ENCODE measurements at regions not wholly inside any gene's neighbourhood (a gene's known extent, or its start where the extent isn't known, plus 50 kb on each side); places are given as distances from the start of the nearest gene placed in this dataset.

GRCh38 chr7:29619111-29619510 lies 55.5 kb downstream of the PRR15 start:
- DNase-seq (ENCODE audit: low read depth) = no peak
- TF ChIP-seq CTCF (IDR thresholded peaks at IDR 0.05; ENCODE audit: control insufficient read depth, extremely low read depth, insufficient read depth) = no peak
- no peak overlapping the region for H3K4me3 ChIP-seq (ENCODE audit: low read depth, low read length)

- DNase-seq (ENCODE audit: low read depth) = no peak
- H3K4me3 ChIP-seq (ENCODE audit: low read depth, low read length) = no peak overlapping the region
- no peak for TF ChIP-seq CTCF (IDR thresholded peaks at IDR 0.05; ENCODE audit: control insufficient read depth, extremely low read depth, insufficient read depth)
Observed at GRCh38 chr7:29619848-29620555, 56.4 kb downstream of the PRR15 start.

- no peak overlapping the region for H3K4me3 ChIP-seq (ENCODE audit: low read depth, low read length)
- no peak for TF ChIP-seq CTCF (IDR thresholded peaks at IDR 0.05; ENCODE audit: control insufficient read depth, extremely low read depth, insufficient read depth)
- DNase-seq (ENCODE audit: low read depth) = no peak
Observed at GRCh38 chr7:29620556-29620930, 56.9 kb downstream of the PRR15 start.

- no peak for TF ChIP-seq CTCF (IDR thresholded peaks at IDR 0.05; ENCODE audit: control insufficient read depth, extremely low read depth, insufficient read depth)
- no peak overlapping the region for H3K4me3 ChIP-seq (ENCODE audit: low read depth, low read length)
- no peak for DNase-seq (ENCODE audit: low read depth)
Observed at GRCh38 chr7:29622335-29623265, 59.0 kb downstream of the PRR15 start.

- DNase-seq (ENCODE audit: low read depth) = no peak
- TF ChIP-seq CTCF (IDR thresholded peaks at IDR 0.05; ENCODE audit: control insufficient read depth, extremely low read depth, insufficient read depth) = no peak
- H3K4me3 ChIP-seq (ENCODE audit: low read depth, low read length) = no peak overlapping the region
Observed at GRCh38 chr7:29623973-29624372, 60.3 kb downstream of the PRR15 start.

GRCh38 chr7:29626730-29627129 lies 63.1 kb downstream of the PRR15 start:
- no peak overlapping the region for H3K4me3 ChIP-seq (ENCODE audit: low read depth, low read length)
- TF ChIP-seq CTCF (IDR thresholded peaks at IDR 0.05; ENCODE audit: control insufficient read depth, extremely low read depth, insufficient read depth) = no peak
- DNase-seq (ENCODE audit: low read depth) = no peak
